Prostate gland (tissue), 2 donors: ENCODE measurements at regions not wholly inside any gene's neighbourhood (a gene's known extent, or its start where the extent isn't known, plus 50 kb on each side); places are given as distances from the start of the nearest gene placed in this dataset.

Source experiments
- CTCF ChIP-seq, 4 experiments: fragments of 200-600 bp in 2 of 4; fragments of 450-650 bp in 2 of 4; sonication (generic) in 2 of 4; IDR thresholded peaks; 1 replicate in 3 of 4; 2 replicates in 1 of 4; pipeline ENCODE4 v1.5.1; 2016 to 2019; ENCODE audit warnings: antibody characterized with exemption in 4 of 4, mild to moderate bottlenecking in 2 of 4, moderate library complexity in 2 of 4
- POLR2A ChIP-seq: fragments of 450-650 bp; IDR thresholded peaks from one replicate; pipeline ENCODE4 v1.6.1; 2016; ENCODE audit warnings: antibody characterized with exemption, mild to moderate bottlenecking
- POLR2AphosphoS5 ChIP-seq: sonication (generic); formaldehyde crosslinking; IDR thresholded peaks from one replicate; pipeline ENCODE4 v1.6.1; 2017; ENCODE audit warnings: antibody characterized with exemption

- TF ChIP-seq CTCF (IDR thresholded peaks at IDR 0.05) (no peak), POLR2AphosphoS5 (no peak), POLR2A (no peak)
Measured at GRCh38 chr22:49132009-49132408, 695.7 kb downstream of the BRD1 start.
